Frontal cortex (tissue), 3 donors: ENCODE measurements at regions not wholly inside any gene's neighbourhood (a gene's known extent, or its start where the extent isn't known, plus 50 kb on each side); places are given as distances from the start of the nearest gene placed in this dataset.

Experiments
- DNase-seq, 2 donors: peaks; one replicate each; pipeline ENCODE4 v3.0.0; 2012; ENCODE audit warnings: low spot score in 2 of 2
- FAIRE-seq: peaks from 2 replicates; lab custom pipeline; 2012; peaks lifted over from hg19 to GRCh38; lab: Jason Lieb, UNC
- donor health status: control.
- donor health status: control.
- donor health status: control.

DNA sequence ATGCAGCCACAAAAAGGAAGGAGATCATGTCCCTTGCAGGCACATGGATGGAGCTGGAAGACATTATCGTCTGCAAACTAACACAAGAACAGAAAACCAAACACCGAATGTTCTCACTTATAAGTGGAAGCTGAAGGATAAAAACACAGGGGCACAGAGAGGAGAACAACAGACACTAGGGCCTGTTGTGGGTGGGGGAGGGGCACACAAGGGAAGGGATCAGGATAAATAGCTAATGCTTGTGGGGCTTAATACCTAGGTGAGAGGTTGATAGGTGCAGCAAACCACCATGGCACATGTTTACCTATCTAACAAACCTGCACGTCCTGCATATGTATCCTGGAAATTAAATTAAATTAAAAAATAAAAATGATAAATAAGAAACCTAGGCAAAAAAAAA lies 969.9 kb downstream of the TTLL7 start:
- no peak for FAIRE-seq
- DNase-seq = no peak

DNA sequence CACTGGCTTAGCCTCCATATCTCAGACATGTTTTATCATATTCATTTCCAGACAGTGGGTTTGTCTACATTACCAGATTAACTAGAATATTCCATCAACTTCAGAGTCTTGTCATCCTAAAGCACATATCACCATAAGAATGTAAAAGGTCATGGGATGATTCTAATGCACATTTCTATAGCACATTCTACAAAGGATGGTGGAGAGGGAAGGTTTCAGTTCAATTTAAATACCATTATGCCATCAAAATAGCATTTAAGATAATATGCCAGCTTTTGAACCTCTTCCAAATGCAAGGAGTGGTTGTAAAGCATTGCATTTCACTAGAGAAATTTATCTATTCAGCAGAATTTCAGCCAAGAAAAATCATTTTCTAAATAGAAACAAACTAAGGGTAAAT lies 970.5 kb downstream of the TTLL7 start:
- FAIRE-seq (no peak), DNase-seq (no peak)

DNA sequence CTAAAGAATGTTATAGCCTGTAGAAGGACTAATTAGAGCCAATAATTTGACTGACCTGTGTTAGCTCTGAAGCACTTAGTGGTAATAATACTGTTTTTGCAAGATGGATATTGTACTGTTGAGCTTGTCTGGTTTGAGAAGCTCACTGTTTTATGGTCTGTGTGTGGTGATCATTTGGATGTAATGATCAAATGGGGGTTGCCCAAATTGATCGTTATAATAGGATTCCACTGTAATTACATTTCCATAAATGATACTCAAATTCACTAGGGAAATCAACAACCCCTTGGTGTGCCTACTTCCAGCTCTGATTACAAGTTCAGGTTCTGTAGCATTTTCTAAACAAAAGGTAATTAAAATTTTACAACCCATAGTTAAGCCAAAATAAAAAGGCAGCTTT lies 971.4 kb downstream of the TTLL7 start:
- FAIRE-seq (no peak), DNase-seq (no peak)

DNA sequence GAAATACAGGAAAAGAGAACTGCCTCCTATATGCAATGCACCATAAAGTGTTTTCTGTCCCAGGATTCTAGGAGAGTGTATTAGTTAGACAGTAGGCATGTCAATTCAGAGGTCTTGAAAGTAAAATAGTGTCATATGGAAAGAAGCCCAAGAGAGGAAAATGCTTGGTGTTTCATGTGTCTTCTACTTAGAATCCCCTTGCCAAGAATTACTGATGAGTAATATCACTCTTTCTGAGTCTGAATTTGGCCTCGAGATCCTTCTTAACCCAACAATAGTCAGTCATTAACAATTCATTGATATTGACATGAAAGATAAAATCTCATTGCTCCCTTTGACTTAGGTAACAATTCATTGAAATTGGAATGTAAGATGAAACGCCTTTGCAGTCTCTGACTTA lies 972.2 kb downstream of the TTLL7 start:
- FAIRE-seq (no peak), DNase-seq (no peak)

DNA sequence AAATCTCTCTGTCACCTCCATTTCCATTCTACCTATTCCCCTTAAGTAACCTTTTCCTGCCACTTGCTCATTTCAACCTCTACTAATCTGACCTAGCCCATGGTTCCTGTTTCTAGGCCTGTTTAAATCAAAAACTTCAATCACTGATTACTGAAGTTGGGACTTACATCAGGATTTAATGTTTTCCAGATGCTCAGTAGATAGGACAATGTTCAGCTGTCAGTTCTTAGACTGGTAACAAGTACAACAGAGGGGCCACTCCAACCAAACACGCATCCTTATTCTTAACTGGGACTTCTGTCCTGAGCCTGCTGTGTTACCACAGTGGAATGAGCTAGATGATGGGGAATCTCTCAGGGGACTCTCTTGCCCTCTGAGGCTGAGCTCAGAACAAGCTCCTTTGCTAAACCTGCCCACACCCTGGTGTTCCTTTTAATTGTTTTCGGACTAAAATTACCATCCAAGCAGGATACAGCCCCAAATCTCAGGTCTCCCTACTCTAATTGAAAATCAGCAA lies 974.6 kb downstream of the TTLL7 start:
- DNase-seq = no peak
- FAIRE-seq = no peak

DNA sequence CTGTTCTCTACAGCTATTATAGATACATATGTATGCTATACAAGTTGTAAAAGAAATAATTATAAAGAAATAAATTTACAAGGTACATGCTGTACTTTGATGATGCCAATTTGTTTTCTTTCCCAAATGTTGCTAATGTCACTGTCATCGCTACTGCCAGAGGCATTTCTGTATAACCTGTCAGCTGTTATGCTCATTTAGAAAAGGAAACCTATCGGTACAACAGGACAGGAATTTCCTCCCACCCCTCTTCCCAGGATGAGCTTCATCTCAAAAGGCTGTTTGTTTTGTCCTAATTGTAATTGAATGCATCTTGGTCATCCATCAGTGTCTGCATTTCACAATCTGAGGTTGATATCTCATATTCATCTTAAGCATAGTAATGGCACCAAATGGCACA lies 975.7 kb downstream of the TTLL7 start:
- DNase-seq = no peak
- no peak for FAIRE-seq

DNA sequence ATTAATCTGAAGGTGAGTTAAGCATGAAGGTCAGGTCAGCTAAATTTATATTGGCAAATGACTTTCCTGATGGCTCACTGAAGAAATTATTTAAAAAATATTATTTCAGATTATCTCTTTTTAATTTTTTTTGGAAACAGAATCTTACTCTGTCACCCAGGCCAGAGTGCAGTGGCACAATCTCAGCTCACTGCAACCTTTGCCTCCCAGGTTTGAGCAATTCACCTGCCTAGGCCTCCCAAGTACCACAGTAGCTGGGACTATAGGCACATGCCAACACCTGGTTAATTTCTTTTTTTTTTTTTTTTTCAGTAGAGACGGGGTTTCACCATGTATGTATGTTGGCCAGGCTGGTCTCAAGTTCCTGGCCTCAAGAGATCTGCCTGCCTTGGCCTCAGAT lies 976.7 kb downstream of the TTLL7 start:
- no peak for DNase-seq
- FAIRE-seq = no peak

DNA sequence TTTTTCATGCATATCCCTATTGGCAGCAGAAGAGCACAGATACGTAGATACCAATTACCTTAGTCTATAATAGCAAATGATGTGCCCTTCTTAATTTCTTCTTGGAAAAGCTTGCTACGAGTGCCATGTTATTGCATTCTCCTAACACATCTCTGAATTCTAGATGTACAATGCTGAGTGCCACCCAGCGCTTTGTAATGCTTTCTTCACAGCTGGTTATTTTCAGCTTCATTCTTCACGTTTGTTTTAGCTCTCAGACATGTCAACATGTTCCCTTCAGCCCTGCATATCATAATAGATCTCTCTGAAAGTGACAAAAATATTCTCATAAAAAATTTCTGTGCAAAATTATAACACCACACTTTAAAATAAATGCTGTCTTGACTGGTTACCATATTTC lies 981.2 kb downstream of the TTLL7 start:
- no peak for DNase-seq
- no peak for FAIRE-seq

DNA sequence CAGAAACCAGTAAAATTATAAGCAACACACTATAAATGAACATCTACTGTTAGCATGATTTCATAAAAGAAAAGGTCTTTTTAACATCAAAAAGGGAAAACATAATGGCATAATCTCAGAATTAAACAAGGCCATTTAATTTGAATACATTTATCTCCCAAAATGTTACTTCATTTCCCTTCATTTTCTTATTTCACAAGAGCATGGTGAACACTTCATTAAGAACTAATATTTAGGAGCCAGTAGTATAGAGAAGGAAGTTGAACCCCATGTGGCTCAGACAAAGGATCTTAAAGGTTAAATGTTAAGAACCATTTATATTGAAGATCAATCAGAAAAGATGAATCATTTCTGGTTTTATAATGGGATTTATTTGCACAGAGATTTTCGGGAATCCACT lies 981.7 kb downstream of the TTLL7 start:
- no peak for FAIRE-seq
- DNase-seq = no peak

DNA sequence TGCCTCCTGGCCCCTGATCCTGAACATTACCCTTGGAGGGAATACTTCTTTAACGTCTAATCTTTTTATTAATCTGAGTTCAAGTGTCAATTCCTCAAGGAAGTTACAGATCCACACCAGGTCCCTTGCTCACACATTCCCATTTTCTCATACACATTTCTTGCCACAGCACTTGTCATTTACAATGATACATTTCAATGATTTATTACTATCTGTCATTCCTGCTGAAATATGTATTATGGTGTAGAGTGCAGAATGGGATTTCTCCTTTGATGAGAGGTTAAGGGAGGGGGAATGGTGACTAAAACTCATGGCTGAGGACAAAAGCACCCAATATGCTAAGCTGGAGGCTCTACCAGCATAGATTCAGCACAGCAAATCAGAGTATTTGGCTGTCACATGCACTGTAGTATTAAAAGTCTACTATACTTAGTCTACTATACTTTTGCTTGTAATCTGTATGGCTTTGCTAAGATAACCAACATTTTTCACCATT lies 982.5 kb downstream of the TTLL7 start:
- DNase-seq = no peak
- FAIRE-seq = no peak

DNA sequence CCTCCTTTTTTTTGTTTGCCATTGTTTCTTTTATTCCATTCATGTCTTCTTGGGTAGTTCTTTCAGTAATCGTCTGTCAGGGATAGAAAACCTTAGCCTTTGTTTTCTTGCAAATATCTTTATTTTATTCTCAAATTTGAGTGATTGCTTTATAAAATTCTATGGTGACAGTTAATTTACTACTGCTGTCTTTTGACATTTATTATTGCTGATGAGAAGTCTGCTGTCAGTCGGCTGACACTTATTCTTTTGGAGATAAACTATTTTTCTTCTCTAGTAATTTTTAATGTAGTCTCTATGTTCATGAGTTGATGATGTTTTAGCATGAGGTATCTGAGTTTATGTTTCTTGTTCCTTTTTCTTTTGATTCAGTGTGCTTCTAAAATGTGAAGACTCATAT lies 983.8 kb downstream of the TTLL7 start:
- DNase-seq = no peak
- FAIRE-seq = no peak

DNA sequence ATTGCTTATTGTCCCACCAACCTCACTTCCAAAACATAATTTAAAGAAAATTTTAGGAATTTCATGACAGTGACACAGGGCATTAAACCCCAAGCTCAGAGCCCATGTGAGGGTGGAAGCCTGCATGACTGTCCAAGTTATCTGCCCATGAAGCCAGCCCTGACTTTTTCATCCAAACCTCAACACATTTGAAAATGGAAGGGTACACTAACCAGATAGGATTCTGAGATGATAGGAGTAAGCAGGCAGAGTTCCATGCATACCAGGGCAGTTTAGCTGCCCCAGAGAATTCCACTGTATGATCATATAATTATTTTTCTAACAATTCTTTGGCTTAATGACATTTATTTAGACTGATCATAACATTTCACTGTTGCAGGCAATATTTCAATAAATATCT lies 986.0 kb downstream of the TTLL7 start:
- FAIRE-seq = no peak

DNA sequence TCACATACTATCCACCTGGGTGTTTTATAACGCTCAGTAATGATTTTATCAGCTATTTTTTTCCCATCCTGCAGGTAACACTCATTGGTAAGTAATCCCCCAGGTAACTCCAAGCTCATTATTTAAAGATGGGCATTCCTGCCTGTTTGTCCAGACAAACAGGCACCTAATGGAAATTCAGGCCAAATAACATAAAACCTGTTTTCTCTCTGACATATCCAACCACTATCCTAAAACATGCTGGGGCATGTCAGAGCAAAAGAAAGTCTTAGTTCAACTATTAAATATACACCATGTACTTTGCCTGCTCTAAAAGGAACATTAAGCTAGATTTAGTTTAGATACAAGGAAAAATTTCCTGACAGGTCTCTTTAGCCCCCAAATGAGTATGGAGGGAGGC lies 987.7 kb downstream of the TTLL7 start:
- DNase-seq (no peak), FAIRE-seq (no peak)

More for the DNA sequence above, 986.0 kb downstream of the TTLL7 start:
- no peak for DNase-seq

DNA sequence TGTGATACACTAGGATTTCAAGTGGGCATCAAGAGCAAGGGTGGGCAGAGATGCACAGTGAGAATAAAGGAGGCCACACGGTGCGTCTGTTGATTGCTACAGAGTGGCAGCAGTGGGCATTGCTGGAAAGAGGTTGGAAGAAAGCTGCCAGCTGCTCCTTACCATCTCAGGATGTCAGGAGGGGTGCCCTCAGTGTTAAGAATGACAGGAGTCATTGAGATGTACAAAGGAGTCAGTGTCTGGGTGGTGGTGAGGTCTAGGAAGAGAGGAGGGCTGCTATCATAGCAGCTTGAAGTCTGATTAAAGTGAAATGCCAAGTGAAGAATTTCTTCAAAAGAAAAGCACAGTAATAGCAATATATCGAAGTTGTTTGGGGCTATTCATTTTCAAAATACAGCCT lies 992.7 kb downstream of the TTLL7 start:
- DNase-seq = no peak
- no peak for FAIRE-seq

DNA sequence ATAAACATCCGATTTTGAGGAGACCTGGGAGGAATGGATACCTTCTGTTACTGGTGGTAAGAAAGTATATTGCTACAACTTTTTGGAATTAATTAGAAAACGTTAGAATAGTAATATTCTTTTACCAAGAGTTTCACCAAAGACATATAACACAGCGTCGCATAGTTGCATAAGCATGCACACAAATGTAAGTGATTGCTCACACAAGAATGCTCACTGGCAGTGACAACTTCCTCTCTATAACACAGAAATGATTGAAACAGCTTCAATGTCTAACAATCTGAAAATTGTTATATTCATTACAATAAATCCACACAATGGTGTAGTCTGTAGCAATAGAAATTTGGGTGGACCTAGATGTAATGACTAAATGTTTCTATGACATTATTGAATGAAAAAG lies 998.6 kb downstream of the TTLL7 start:
- FAIRE-seq = no peak

DNA sequence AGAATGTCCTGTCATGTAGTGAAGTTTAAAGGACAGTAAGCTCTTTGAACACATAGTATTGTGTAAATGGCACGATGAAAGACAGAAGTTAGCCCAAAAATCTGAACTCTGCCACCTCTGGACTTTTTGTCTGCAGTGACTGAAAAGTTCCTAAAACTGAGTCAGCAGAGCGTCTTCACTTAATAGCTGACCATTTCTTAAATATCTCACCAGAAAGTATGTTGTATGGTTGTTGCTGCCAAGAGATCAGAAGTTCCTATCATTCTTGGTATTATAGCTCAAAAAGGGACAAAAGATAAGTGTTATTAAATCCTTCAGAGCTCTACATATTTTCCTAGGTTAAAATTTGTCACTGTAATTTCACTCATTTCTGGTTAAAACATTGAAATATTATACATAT lies 1003.0 kb downstream of the TTLL7 start:
- no peak for DNase-seq
- no peak for FAIRE-seq

More for the DNA sequence above, 998.6 kb downstream of the TTLL7 start:
- no peak for DNase-seq

DNA sequence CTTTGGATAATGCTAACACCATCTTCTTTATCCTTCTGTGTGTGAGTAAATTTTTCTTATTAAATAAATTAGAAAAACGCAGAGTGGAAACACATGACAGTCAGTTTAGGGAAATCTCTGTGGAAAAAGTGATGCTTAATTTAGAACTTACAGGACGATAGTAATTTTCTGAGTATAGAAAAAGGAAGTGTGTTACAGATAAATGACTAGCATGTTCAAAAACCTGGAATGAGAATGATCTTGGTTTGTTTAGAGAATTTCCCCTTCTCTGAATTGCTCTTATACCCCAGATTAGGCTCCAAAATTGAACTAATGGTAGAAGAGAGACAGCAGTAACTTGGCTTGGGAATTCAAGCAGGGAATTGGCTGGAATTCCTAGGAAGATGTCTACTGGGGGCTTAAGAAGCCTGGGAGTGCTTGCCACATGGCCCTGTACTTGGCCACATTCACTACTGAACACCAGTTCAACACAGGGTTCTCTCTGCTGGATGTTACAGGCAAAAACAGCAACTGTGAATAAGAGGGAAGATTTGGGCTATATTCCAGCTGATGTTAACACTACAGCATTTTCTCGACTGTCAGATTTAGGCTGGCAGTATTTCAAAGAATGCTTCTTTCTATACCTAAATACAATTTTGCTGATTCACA lies 1004.2 kb downstream of the TTLL7 start:
- DNase-seq (no peak), FAIRE-seq (no peak)

DNA sequence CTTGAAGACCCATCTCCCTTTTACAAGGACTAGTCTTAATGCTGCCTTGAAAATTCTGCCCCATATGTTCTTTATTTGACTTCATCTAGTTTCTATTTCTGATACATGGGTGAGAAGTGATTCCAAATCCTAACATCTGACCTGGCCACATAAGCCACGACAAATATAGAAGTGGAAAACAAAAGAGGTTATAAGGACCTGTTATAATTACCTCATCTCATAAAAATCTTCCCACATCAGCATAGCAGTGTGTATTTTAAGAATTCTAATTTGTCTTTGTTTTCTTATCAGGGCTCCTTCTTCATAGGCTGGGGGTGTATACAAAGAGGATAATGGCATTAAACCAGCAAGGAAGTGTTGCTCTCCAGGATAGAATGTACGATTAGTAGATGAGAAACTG lies 1007.4 kb downstream of the TTLL7 start:
- no peak for FAIRE-seq

DNA sequence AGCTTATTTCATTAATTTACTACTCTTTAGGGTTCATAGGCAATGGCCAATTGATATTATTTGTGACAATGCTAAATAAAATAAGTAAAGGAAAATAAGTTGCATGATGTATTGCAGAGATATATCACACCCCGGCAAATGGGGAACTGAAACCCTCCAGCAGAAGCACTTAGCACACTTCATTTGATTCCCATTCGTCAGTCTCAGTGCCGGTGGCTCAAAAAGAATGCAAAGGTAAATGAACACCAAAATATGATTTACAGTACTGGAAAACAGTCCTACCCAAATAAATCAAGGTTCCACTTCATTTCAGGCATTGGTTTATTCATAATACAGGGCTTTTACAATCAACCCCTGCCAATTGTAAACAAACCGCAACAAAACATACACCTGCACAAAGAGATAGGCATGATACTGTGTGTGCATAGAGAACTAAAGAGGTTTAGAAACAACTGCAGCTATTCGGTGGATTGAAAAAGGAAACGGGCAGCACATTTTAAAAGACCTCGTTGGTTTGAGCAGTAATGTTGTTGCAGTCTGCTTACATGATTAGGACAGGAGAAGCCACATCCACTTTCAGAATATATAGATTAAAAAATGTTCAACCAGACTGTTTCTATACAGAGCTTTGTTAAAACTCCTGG lies 1019.2 kb downstream of the TTLL7 start:
- FAIRE-seq = no peak

More for the DNA sequence above, 1007.4 kb downstream of the TTLL7 start:
- no peak for DNase-seq

DNA sequence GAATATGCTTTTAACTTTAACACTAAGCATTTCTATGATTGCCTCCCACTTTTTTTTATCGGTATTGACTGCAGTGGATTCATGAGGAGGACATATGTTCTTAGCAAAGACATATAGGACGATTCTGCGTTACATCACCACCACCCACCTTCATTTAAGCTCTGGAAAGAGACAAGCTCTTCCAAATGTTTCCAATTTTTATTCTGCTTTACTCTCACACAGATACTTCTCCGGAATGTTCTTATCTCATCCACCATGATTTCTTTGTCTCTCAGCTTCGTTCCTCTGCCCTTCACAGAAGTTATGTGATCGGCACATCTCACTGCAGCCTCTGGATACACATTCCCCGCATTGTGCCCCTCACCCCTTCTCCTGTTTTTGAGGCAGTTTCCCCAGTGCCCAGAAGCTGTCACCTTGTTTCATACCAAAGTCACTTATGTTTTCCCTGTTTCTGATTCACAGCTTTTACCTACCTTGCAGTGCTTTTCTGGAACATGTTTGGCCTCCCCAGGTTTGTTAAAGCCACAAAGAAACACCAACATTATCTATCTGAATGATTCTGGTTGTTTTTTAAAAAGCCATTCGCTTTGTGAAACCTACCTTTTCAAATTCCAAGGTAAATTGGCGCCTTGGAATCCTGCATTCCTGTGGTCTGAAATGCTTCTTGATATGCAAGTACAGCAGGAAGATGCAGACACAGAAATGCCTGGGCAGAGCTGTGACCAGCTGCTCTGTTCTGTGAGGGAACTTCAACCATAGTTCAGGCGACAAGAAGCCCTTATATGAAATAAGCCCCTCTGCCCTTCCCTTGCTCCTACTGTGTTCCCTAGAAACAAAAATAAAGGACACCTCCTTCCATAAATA lies 1020.2 kb downstream of the TTLL7 start:
- DNase-seq = no peak
- FAIRE-seq = no peak

More for the DNA sequence above, 1019.2 kb downstream of the TTLL7 start:
- DNase-seq = no peak
